Motor neuron (in vitro differentiated cells): ENCODE measurements at regions not wholly inside any gene's neighbourhood (a gene's known extent, or its start where the extent isn't known, plus 50 kb on each side); places are given as distances from the start of the nearest gene placed in this dataset.
"Not testable (repeated sequence)": the region's sequence is repeated elsewhere in the genome, so short reads cannot be mapped to it uniquely, and the experiment has no call there.

Experiments
- ATAC-seq, 8 experiments: fragments of 200-7000 bp; cut with Tn5 transposase; replicated peaks in 6 of 8; 2 replicates each; pipeline ENCODE4 v1.8.0; 2021; ENCODE audit warnings: mild to moderate bottlenecking in 8 of 8, moderate library complexity in 8 of 8
- H3K27ac ChIP-seq, 2 donors: fragments of 250-450 bp; sonication (Bioruptor Pico); 2 replicates each; pipeline ENCODE4 v1.9.0; 2021; ENCODE audit warnings: antibody characterized with exemption in 2 of 2, mild to moderate bottlenecking in 2 of 2, moderate library complexity in 1 of 2
- H3K4me1 ChIP-seq, 2 donors: fragments of 250-450 bp; sonication (Bioruptor Pico); replicated peaks in 1 of 2; 2 replicates each; pipeline ENCODE4 v1.6.1; 2021; ENCODE audit warnings: antibody characterized with exemption in 2 of 2, mild to moderate bottlenecking in 2 of 2, moderate library complexity in 1 of 2
- H3K4me3 ChIP-seq, 5 donors: fragments of 250-450 bp; sonication (Bioruptor Pico); 2 replicates each; pipeline ENCODE4 v1.9.0; 2021; ENCODE audit warnings: antibody characterized with exemption in 5 of 5, mild to moderate bottlenecking in 5 of 5, moderate library complexity in 4 of 5
- WGBS, 10 experiments: fragments of 450-650 bp; shearing (Covaris generic); methylation state at CpG; one replicate each; pipeline ENCODE4 v1.0.0; 2022; 5-methylcytosine and 5-hydroxymethylcytosine counted together
- in situ Hi-C, 9 experiments: fragments of 400-800 bp; cut with MboI; loops; one replicate each; pipeline ENCODE4 v1.15.0; 2021; ENCODE audit warnings: low sequenced_read_pairs in 9 of 9, low pct_unique_long_range_greater_than_20kb in 2 of 9; ENCODE audit not compliant: unreplicated experiment in 9 of 9

DNA sequence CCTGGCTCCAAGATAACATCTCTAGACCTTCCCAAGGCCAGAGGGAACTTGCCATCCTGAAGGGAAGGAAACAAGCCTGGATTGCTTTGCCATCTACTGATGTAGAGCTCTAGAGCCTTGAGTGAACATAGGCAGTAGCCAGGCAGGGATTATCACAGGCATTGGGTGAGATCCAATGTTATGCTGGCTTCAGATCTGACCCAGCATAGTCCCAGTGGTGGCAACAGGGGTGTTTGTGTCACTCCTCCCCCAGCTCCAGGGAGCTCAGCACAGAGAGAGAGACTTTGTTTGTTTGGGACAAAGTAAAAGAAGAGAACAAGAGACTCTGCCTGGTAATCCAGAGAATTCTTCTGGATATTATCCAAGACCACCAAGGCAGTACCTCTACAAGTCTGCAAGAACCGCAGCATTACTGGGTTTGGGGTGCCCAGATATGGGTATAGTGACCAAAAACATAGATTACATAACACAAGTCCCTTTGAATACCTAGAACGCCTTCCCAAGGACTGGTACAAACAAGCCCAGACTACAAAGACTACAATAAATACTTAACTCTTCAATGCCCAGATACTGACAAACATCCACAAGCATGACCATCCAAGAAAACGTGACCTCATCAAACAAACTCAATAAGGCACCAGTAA lies 137.6 kb upstream of the DAPK1 start:
- no peak overlapping the region for H3K27ac ChIP-seq
- no peak for ATAC-seq
- H3K4me1 ChIP-seq: no peaks in the 10 kb centered on the region
- 14 to 75% (median 60%) methylated on average over 1 to 3 of the region's 3 CpGs; no CpG with 5 or more reads in 1 of the 10 experiments for WGBS, 10 experiments
- no peak overlapping the region for H3K4me3 ChIP-seq
- in situ Hi-C loops: no loop called here

DNA sequence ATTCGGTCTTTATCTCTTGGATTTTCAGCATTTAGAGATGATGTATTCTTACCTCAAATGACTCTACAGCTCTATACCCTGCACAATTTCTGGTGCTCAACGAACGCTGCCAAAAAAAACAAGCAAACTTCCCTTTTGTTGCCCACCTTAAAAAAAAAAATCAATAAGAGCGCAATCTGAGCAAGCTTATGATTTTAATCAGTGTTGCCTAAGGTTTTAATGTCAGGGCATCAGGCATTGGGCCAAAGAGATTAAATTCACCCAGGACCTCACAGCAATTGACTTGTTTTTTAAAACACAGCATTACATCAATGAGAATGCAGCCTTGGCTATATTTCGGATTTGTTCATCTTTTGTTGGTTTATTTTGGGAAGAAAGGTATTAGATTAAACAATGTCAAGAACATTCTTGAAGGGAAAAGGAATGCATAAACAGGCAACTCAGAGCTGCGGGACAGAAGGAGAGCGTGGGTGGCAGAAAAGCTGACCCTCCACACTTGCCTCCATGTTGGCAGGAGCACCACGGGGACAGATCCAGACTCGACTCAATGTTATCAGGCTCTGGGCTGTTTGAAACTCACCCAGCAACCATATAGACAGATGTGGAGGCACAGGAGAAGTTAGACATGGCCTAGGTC lies 127.5 kb upstream of the DAPK1 start:
- in situ Hi-C loops: no loop called here
- 55 to 98% (median 94%) methylated on average over 3 to 9 of the region's 9 CpGs; no CpG with 5 or more reads in 1 of the 10 experiments for WGBS, 10 experiments

DNA sequence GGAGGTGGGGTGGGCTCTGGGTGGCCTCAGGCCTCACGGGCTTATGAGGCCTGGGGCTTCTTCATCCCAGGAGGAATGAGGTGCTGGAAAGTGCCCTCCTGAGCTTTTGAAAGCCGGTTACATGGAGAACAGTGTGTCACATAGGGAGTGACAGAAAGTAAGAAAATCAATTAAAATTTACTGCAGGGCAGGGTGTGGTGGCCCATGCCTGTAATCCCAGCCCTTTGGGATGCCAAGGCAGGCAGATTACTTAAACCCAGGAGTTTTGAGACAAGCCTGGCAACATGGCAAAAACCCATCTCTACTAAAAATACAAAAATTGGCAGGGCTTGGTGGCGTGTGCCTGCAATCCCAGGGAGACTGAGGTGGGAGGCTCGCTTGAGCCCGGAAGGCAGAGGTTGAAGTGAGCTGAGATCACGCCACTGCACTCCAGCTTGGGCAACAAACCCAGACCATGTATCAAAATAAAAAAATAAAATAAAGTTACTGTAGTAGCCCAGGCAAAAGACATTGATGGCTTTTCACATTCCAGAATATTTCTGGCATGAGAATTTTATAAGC lies 125.8 kb upstream of the DAPK1 start:
- in situ Hi-C loops: no loop called here
- H3K4me3 ChIP-seq: no peak overlapping the region
- WGBS, 10 experiments: 60 to 100% (median 86%) methylated on average over 1 to 4 of the region's 6 CpGs; no CpG with 5 or more reads in 3 of the 10 experiments
- peak in 2 of 8 experiments; percentile 27 to 60 for ATAC-seq
- peaks cover 14 to 17% of the 10 kb centered on the region in 2 donors for H3K4me1 ChIP-seq
- H3K27ac ChIP-seq: no peak overlapping the region

More for the DNA sequence above, 127.5 kb upstream of the DAPK1 start:
- no peak overlapping the region for H3K4me3 ChIP-seq
- ATAC-seq: no peak
- no peak overlapping the region for H3K27ac ChIP-seq
- peaks cover 14 to 17% of the 10 kb centered on the region in 2 donors for H3K4me1 ChIP-seq

DNA sequence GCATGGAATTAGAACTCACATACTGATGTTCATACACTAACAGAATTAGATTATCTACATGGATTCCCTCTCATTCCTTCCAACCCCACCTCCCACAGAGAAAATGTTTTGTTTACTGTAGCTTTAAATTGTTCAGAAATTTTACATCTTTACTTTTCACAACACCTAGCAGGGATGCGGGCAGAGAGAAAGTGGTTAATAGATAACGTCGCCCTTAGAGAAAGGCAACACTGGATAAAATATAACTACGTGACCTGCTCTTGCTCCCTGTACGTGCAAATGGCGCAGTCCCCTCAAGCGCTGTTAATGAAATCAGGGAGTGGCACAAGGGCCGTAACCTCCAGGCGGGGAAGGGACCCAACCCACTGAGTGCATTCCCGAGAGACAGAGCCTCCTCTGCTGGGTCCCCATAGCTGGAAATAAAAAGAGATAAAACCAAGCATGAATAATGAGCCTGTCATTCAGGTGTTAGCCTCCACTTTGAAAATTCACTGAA lies 125.3 kb upstream of the DAPK1 start:
- 0 to 100% (median 53%) methylated on average over 1 to 10 of the region's 10 CpGs for WGBS, 10 experiments
- in situ Hi-C loops: no loop called here

DNA sequence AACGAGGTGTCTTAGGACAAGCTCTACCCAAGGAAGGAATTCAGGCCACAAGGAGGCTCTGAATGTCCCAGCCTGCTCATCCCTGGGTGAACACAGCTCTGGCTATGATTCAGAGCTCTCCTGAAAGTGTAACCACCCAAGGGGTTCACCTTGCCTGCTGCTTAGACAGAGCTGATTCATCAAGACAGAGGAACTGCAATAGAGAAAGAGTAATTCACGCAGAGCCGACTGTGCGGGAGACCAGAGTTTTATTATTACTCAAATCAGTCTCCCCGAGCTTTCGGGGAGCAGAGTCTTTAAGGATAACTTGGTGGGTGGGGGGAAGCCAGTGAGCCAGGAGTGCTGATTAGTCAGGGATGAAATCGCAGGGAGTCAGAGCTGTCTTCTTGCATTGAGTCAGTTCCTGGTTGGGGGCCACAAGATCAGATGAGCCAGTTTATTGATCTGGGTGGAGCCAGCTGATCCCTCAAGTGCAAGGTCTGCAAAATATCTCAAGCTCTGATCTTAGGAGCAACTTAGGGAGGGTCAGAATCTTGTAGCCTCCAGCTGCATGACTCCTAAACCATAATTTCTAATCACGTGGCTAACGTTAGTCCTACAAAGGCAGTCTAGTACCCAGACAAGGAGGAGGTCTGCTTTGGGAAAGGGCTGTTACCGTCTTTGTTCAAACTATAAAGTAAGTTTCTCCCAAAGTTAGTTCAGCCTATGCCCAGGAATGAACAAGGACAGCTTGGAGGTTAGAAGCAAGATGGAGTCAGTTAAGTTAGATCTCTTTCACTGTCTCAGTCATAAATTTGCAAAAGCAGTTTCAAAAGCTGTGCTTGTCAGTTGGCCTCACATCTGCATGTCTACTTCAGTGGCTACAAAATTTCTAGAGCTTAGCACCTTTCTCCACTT lies 123.4 kb upstream of the DAPK1 start:
- WGBS, 10 experiments: 15 to 93% (median 67%) methylated on average over 1 to 5 of the region's 10 CpGs; no CpG with 5 or more reads in 1 of the 10 experiments
- peak in 7 of 8 experiments; percentile 18 to 80 (median 73) for ATAC-seq
- peaks cover 14 to 29% of the 10 kb centered on the region in 2 donors for H3K4me1 ChIP-seq
- H3K4me3 ChIP-seq, in situ Hi-C loops: not testable (repeated sequence)
- peak overlapping the region in 1 of 2 donors; percentile 19 for H3K27ac ChIP-seq

More for the DNA sequence above, 125.3 kb upstream of the DAPK1 start:
- ATAC-seq: peak in 4 of 8 experiments; percentile 81 to 85 (median 82)
- Histone ChIP-seq H3K27ac (no peak overlapping the region), H3K4me1 (peaks cover 14 to 17% of the 10 kb centered on the region in 2 donors), H3K4me3 (no peak overlapping the region)

DNA sequence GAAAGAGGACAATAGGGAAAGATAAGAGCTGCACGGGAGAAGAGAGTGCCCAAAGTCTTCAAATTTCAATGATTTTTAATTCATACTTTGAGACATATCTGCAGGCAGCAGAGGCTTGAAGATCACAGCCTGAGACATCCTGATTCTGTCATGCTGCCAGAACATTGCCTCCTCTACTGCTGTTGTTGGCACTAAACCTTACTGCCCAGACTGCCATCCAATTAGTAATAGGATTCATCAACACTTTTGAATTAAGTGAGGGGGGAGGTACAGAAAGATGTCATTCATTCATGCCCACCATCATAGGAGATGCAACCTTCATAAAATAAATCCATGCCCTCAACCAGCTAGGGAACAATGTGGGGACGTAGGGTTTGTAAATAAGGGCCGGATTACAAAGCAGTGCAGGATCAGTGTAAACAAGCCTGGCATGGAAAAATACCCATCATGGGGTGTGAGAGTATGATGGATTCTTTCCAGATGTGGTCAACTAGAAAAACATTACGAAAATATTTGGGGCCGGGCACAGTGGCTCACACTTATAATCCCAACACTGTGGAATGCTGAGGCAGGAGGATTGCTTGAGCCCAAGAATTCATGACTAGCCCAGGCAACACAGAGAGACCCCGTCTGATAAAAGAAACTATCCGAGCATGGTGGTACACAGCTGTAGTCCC lies 122.1 kb upstream of the DAPK1 start:
- Histone ChIP-seq H3K4me1 (peaks cover 24 to 34% of the 10 kb centered on the region in 2 donors), H3K27ac (no peak overlapping the region), H3K4me3 (no peak overlapping the region)
- no peak for ATAC-seq
- 21 to 96% (median 84%) methylated on average over 1 to 6 of the region's 7 CpGs; no CpG with 5 or more reads in 2 of the 10 experiments for WGBS, 10 experiments
- in situ Hi-C loops: no loop called here

DNA sequence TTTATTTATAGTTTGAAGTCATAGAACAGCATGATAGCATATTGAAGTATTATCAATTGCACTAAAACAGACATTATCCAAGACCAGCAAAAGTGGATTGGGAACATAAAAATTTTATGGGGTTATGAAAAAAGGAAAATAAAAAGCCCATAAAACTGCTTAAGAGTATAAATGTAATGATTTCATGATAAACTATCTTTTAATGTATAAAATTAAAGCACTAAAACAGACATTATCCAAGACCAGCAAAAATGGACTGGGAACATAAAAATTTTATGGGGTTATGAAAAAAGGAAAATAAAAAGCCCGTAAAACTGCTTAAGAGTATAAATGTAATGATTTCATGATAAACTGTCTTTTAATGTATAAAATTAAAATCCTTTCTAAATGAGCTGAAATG lies 119.0 kb upstream of the DAPK1 start:
- ATAC-seq: no peak
- H3K4me3 ChIP-seq: no peak overlapping the region
- H3K4me1 ChIP-seq: peaks cover 19 to 25% of the 10 kb centered on the region in 2 donors
- no peak overlapping the region for H3K27ac ChIP-seq
- in situ Hi-C loops: no loop called here
- WGBS, 10 experiments: 72 to 100% (median 86%) methylated on average over 1 of the region's 1 CpG; no CpG with 5 or more reads in 1 of the 10 experiments

DNA sequence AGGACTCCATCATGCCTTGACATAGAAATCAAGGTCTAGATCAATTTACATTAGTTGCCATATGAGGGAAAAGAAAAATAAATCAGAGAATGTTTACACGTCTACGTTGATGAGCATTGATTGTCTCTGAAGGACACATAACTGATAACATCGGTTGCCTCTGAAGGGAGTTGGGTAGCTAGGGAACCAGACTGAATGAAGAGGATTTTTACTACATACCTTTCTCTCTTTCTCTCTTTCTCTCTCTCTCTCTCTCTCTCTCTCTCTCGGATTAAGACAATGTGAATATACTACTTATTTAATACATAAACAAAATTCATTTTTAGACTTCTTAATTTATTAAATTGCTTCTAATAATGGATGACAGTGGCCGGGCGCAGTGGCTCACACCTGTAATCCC lies 118.4 kb upstream of the DAPK1 start:
- ATAC-seq: peak in 2 of 8 experiments; percentile 29 to 30
- H3K27ac ChIP-seq: peak overlapping the region in 1 of 2 donors; percentile 65
- H3K4me3 ChIP-seq: no peak overlapping the region
- in situ Hi-C loops: no loop called here
- H3K4me1 ChIP-seq: peaks cover 17 to 24% of the 10 kb centered on the region in 2 donors
- WGBS, 10 experiments: 40 to 100% (median 91%) methylated on average over 1 to 5 of the region's 6 CpGs; no CpG with 5 or more reads in 4 of the 10 experiments

DNA sequence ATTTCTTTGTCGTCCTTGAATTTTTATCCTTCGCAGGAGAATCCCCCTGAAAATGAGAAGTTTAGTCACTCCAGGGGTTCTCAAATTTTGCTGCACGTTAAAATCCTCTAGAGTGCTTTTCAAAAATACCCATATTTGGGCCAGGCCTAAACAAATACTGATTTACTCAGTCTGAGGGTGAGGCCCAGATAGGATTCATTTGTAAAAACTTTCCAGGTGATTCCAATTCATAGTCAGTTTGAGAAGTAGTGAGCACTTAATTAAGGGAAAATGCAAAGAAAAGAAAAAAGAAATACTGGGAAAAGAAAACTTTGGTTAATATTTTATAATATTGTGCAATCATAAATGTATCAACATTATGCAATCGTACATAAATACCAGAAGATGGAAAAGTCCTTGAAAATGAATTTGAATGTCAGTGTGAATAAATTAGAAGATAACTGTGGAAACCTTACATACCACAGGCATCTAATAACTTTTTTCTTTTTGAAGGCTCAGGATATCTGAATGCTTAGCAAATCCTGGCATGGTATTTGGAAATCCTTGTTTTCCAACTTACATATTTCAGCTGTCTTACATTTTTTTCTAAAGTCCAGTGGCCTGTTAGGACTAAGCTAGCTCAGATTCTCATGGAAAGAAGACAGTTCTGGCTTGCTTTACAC lies 116.5 kb upstream of the DAPK1 start:
- in situ Hi-C loops: no loop called here
- H3K4me1 ChIP-seq: peaks cover 15 to 24% of the 10 kb centered on the region in 2 donors
- 44 to 100% (median 66%) methylated on average over 1 to 4 of the region's 4 CpGs for WGBS, 10 experiments
- H3K27ac ChIP-seq: no peak overlapping the region
- no peak overlapping the region for H3K4me3 ChIP-seq
- ATAC-seq: no peak

DNA sequence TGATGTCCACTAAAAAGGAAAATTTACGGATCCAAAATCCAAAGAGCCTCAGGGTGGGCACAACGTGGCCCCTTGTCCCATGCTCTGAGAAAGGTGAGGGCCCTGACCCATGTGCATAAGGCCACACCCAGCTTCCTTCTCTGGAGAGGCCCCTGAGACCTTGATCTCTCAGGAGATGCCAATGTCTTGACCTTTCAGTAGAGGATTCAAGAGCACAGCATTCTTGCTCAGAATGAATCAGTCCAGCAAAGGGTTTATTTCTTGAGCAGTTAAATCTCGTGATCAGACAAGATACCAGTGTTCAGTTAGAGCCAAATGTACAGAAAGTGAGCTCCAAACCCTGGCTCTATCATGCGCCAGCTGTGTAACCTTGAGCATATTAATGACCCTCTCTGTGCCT lies 115.9 kb upstream of the DAPK1 start:
- Histone ChIP-seq H3K4me1 (peaks cover 15 to 24% of the 10 kb centered on the region in 2 donors), H3K4me3 (no peak overlapping the region), H3K27ac (no peak overlapping the region)
- ATAC-seq: no peak
- in situ Hi-C loops: no loop called here
- WGBS, 10 experiments: 38 to 100% (median 88%) methylated on average over 2 to 4 of the region's 4 CpGs; no CpG with 5 or more reads in 3 of the 10 experiments

DNA sequence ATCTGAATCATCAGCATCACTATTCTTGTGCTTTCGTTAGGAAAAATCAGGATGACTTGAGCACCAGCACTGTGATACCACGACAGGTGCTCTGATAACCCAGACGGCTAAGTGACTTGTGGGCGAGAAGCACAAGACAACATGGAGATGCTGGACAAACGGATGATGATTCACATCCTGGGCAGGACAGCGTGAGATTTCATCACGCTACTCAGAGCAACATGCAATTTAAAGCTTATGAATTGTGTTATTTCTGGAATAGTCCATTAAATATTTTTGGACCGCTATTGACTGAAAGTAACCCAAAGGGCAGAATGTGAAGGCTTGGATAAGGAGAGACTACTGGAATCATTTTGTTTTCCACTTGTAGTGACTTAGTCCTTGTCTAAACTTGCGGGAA lies 114.8 kb upstream of the DAPK1 start:
- in situ Hi-C loops: no loop called here
- ATAC-seq: peak in 3 of 8 experiments; percentile 57 to 85 (median 84)

More for the DNA sequence above, 114.8 kb upstream of the DAPK1 start:
- H3K27ac ChIP-seq: no peak overlapping the region
- peaks cover 15 to 24% of the 10 kb centered on the region in 2 donors for H3K4me1 ChIP-seq
- WGBS, 10 experiments: 21 to 96% (median 86%) methylated on average over 2 to 9 of the region's 9 CpGs
- no peak overlapping the region for H3K4me3 ChIP-seq
